ENCODE measurements at regions not wholly inside any gene's neighbourhood (a gene's known extent, or its start where the extent isn't known, plus 50 kb on each side); places are given as distances from the start of the nearest gene placed in this dataset. TPM values are rescaled to one million over a fixed set of nuclear protein-coding genes. Genes with fewer than 3 reads are reported as not detected.

MicroRNAs encoded in the stretch of these regions (microRNA counts, 767-probe panel; counts per million panel counts)
- microRNA hsa-miR-873-5p (not detected), microRNA hsa-miR-876-3p (not detected), microRNA hsa-miR-876-5p (not detected)

Small RNA genes lying in the stretch of these regions (microRNA-seq; reads per million reads assigned to microRNA genes)
- gene MIR873 (ENCODE audit: borderline number of aligned reads) = not detected
- not detected for gene MIR876 (ENCODE audit: borderline number of aligned reads)
